ENCODE measurements at regions not wholly inside any gene's neighbourhood (a gene's known extent, or its start where the extent isn't known, plus 50 kb on each side); places are given as distances from the start of the nearest gene placed in this dataset.

- H3K9me2 ChIP-seq (replicated peaks; ENCODE audit: insufficient read depth, low read length), result no peaks in the 10 kb centered on the region
- no peak overlapping the region for H3K27ac ChIP-seq (ENCODE audit: low read length)
- H3K4me2 ChIP-seq (ENCODE audit: low read depth, low read length, poor library complexity, severe bottlenecking), result no peak overlapping the region
Observed at GRCh38 chr9:19931098-19931890, 142.5 kb upstream of the SLC24A2 start.

GRCh38 chr9:19927560-19927959 is 138.7 kb upstream of the SLC24A2 start:
- no peaks in the 10 kb centered on the region for H4K20me1 ChIP-seq (ENCODE audit: insufficient read depth, low read depth, low read length)

More at GRCh38 chr9:19931098-19931890, 142.5 kb upstream of the SLC24A2 start:
- Histone ChIP-seq H3K4me1 (ENCODE audit: low read length) (peaks cover 7% of the 10 kb centered on the region), H3K4me3 (ENCODE audit: low read length) (no peak overlapping the region), H3K9ac (ENCODE audit: low read length) (no peak overlapping the region), H3K79me2 (ENCODE audit: low read length) (no peaks in the 10 kb centered on the region), H4K20me1 (ENCODE audit: insufficient read depth, low read depth, low read length) (no peaks in the 10 kb centered on the region), H3K9me3 (ENCODE audit: low read length) (no peaks in the 10 kb centered on the region), H3K27me3 (ENCODE audit: low read length) (no peaks in the 10 kb centered on the region), H3K36me3 (ENCODE audit: insufficient read depth, low read length) (no peaks in the 10 kb centered on the region), H2AFZ (ENCODE audit: low read length) (no peak overlapping the region)
- DNase-seq, result peak; percentile 40

GRCh38 chr9:19926774-19927173 is 137.9 kb upstream of the SLC24A2 start:
- no peak overlapping the region for H3K27ac ChIP-seq (ENCODE audit: low read length)
- DNase-seq, result no peak
- no peak overlapping the region for H2AFZ ChIP-seq (ENCODE audit: low read length)
- H3K4me2 ChIP-seq (ENCODE audit: low read depth, low read length, poor library complexity, severe bottlenecking), result no peak overlapping the region
- no peaks in the 10 kb centered on the region for H3K27me3 ChIP-seq (ENCODE audit: low read length)
- H3K9me2 ChIP-seq (replicated peaks; ENCODE audit: insufficient read depth, low read length), result no peaks in the 10 kb centered on the region
- H3K9me3 ChIP-seq (ENCODE audit: low read length), result no peaks in the 10 kb centered on the region
- no peaks in the 10 kb centered on the region for H4K20me1 ChIP-seq (ENCODE audit: insufficient read depth, low read depth, low read length)
- no peaks in the 10 kb centered on the region for H3K79me2 ChIP-seq (ENCODE audit: low read length)
- H3K36me3 ChIP-seq (ENCODE audit: insufficient read depth, low read length), result no peaks in the 10 kb centered on the region
- no peak overlapping the region for H3K9ac ChIP-seq (ENCODE audit: low read length)
- peaks cover 7% of the 10 kb centered on the region for H3K4me1 ChIP-seq (ENCODE audit: low read length)
- no peak overlapping the region for H3K4me3 ChIP-seq (ENCODE audit: low read length)

More at GRCh38 chr9:19927560-19927959, 138.7 kb upstream of the SLC24A2 start:
- no peak overlapping the region for H3K9ac ChIP-seq (ENCODE audit: low read length)
- H3K9me2 ChIP-seq (replicated peaks; ENCODE audit: insufficient read depth, low read length), result no peaks in the 10 kb centered on the region
- H3K4me3 ChIP-seq (ENCODE audit: low read length), result no peak overlapping the region
- peaks cover 7% of the 10 kb centered on the region for H3K4me1 ChIP-seq (ENCODE audit: low read length)
- no peaks in the 10 kb centered on the region for H3K79me2 ChIP-seq (ENCODE audit: low read length)
- H3K4me2 ChIP-seq (ENCODE audit: low read depth, low read length, poor library complexity, severe bottlenecking), result no peak overlapping the region
- H3K27me3 ChIP-seq (ENCODE audit: low read length), result no peaks in the 10 kb centered on the region
- no peaks in the 10 kb centered on the region for H3K9me3 ChIP-seq (ENCODE audit: low read length)
- no peak for DNase-seq
- no peaks in the 10 kb centered on the region for H3K36me3 ChIP-seq (ENCODE audit: insufficient read depth, low read length)
- no peak overlapping the region for H2AFZ ChIP-seq (ENCODE audit: low read length)
- H3K27ac ChIP-seq (ENCODE audit: low read length), result no peak overlapping the region

GRCh38 chr9:19925674-19926503 is 137.1 kb upstream of the SLC24A2 start:
- Histone ChIP-seq H3K27ac (ENCODE audit: low read length) (no peak overlapping the region), H3K9me3 (ENCODE audit: low read length) (no peaks in the 10 kb centered on the region), H3K79me2 (ENCODE audit: low read length) (no peaks in the 10 kb centered on the region), H3K9ac (ENCODE audit: low read length) (no peak overlapping the region), H3K4me1 (ENCODE audit: low read length) (peaks cover 1% of the 10 kb centered on the region; the same call in 1 of the 2 replicates), H3K36me3 (ENCODE audit: insufficient read depth, low read length) (no peaks in the 10 kb centered on the region), H3K27me3 (ENCODE audit: low read length) (no peaks in the 10 kb centered on the region), H3K9me2 (replicated peaks; ENCODE audit: insufficient read depth, low read length) (no peaks in the 10 kb centered on the region), H4K20me1 (ENCODE audit: insufficient read depth, low read depth, low read length) (no peaks in the 10 kb centered on the region), H2AFZ (ENCODE audit: low read length) (no peak overlapping the region), H3K4me3 (ENCODE audit: low read length) (no peak overlapping the region), H3K4me2 (ENCODE audit: low read depth, low read length, poor library complexity, severe bottlenecking) (no peak overlapping the region)
- DNase-seq, result peak; percentile 87

- H3K27me3 ChIP-seq (ENCODE audit: low read length), result no peaks in the 10 kb centered on the region
- no peak for DNase-seq
- H3K36me3 ChIP-seq (ENCODE audit: insufficient read depth, low read length), result no peaks in the 10 kb centered on the region
- H3K4me3 ChIP-seq (ENCODE audit: low read length), result no peak overlapping the region
- H2AFZ ChIP-seq (ENCODE audit: low read length), result no peak overlapping the region
- H3K9ac ChIP-seq (ENCODE audit: low read length), result no peak overlapping the region
- no peak overlapping the region for H3K4me2 ChIP-seq (ENCODE audit: low read depth, low read length, poor library complexity, severe bottlenecking)
- no peak overlapping the region for H3K27ac ChIP-seq (ENCODE audit: low read length)
- no peaks in the 10 kb centered on the region for H3K9me2 ChIP-seq (replicated peaks; ENCODE audit: insufficient read depth, low read length)
- H3K4me1 ChIP-seq (ENCODE audit: low read length), result no peaks in the 10 kb centered on the region
- no peaks in the 10 kb centered on the region for H3K9me3 ChIP-seq (ENCODE audit: low read length)
- no peaks in the 10 kb centered on the region for H3K79me2 ChIP-seq (ENCODE audit: low read length)
- H4K20me1 ChIP-seq (ENCODE audit: insufficient read depth, low read depth, low read length), result no peaks in the 10 kb centered on the region
Observed at GRCh38 chr9:19924080-19924479, 135.2 kb upstream of the SLC24A2 start.

GRCh38 chr9:19922476-19923118 is 133.8 kb upstream of the SLC24A2 start:
- H3K27ac ChIP-seq (ENCODE audit: low read length), result no peak overlapping the region
- H3K4me1 ChIP-seq (ENCODE audit: low read length), result no peaks in the 10 kb centered on the region
- no peaks in the 10 kb centered on the region for H3K27me3 ChIP-seq (ENCODE audit: low read length)
- H3K79me2 ChIP-seq (ENCODE audit: low read length), result no peaks in the 10 kb centered on the region
- H3K4me2 ChIP-seq (ENCODE audit: low read depth, low read length, poor library complexity, severe bottlenecking), result no peak overlapping the region
- H3K9ac ChIP-seq (ENCODE audit: low read length), result no peak overlapping the region
- H4K20me1 ChIP-seq (ENCODE audit: insufficient read depth, low read depth, low read length), result no peaks in the 10 kb centered on the region
- H3K9me2 ChIP-seq (replicated peaks; ENCODE audit: insufficient read depth, low read length), result no peaks in the 10 kb centered on the region
- H3K9me3 ChIP-seq (ENCODE audit: low read length), result no peaks in the 10 kb centered on the region
- DNase-seq, result peak; percentile 48
- no peak overlapping the region for H2AFZ ChIP-seq (ENCODE audit: low read length)
- H3K36me3 ChIP-seq (ENCODE audit: insufficient read depth, low read length), result no peaks in the 10 kb centered on the region
- no peak overlapping the region for H3K4me3 ChIP-seq (ENCODE audit: low read length)

- Histone ChIP-seq H2AFZ (ENCODE audit: low read length) (no peak overlapping the region), H3K36me3 (ENCODE audit: insufficient read depth, low read length) (no peaks in the 10 kb centered on the region), H3K9me3 (ENCODE audit: low read length) (no peaks in the 10 kb centered on the region)
Observed at GRCh38 chr9:19920401-19920800, 131.6 kb upstream of the SLC24A2 start.

GRCh38 chr9:19918630-19919029 is 129.8 kb upstream of the SLC24A2 start:
- H4K20me1 ChIP-seq (ENCODE audit: insufficient read depth, low read depth, low read length), result no peaks in the 10 kb centered on the region
- no peak overlapping the region for H3K27ac ChIP-seq (ENCODE audit: low read length)
- no peak overlapping the region for H2AFZ ChIP-seq (ENCODE audit: low read length)
- no peak for DNase-seq
- no peaks in the 10 kb centered on the region for H3K4me1 ChIP-seq (ENCODE audit: low read length)
- no peaks in the 10 kb centered on the region for H3K9me2 ChIP-seq (replicated peaks; ENCODE audit: insufficient read depth, low read length)
- H3K4me3 ChIP-seq (ENCODE audit: low read length), result no peak overlapping the region
- H3K9ac ChIP-seq (ENCODE audit: low read length), result no peak overlapping the region
- H3K27me3 ChIP-seq (ENCODE audit: low read length), result no peaks in the 10 kb centered on the region
- no peak overlapping the region for H3K4me2 ChIP-seq (ENCODE audit: low read depth, low read length, poor library complexity, severe bottlenecking)
- H3K9me3 ChIP-seq (ENCODE audit: low read length), result no peaks in the 10 kb centered on the region
- H3K79me2 ChIP-seq (ENCODE audit: low read length), result no peaks in the 10 kb centered on the region
- H3K36me3 ChIP-seq (ENCODE audit: insufficient read depth, low read length), result no peaks in the 10 kb centered on the region

More at GRCh38 chr9:19920401-19920800, 131.6 kb upstream of the SLC24A2 start:
- Histone ChIP-seq H3K27me3 (ENCODE audit: low read length) (no peaks in the 10 kb centered on the region), H3K27ac (ENCODE audit: low read length) (no peak overlapping the region), H3K9ac (ENCODE audit: low read length) (no peak overlapping the region), H4K20me1 (ENCODE audit: insufficient read depth, low read depth, low read length) (no peaks in the 10 kb centered on the region), H3K4me2 (ENCODE audit: low read depth, low read length, poor library complexity, severe bottlenecking) (no peak overlapping the region), H3K4me1 (ENCODE audit: low read length) (no peaks in the 10 kb centered on the region), H3K4me3 (ENCODE audit: low read length) (no peak overlapping the region), H3K9me2 (replicated peaks; ENCODE audit: insufficient read depth, low read length) (no peaks in the 10 kb centered on the region), H3K79me2 (ENCODE audit: low read length) (no peaks in the 10 kb centered on the region)
- no peak for DNase-seq
